Type B pancreatic cell (in vitro differentiated cells): ENCODE measurements at regions not wholly inside any gene's neighbourhood (a gene's known extent, or its start where the extent isn't known, plus 50 kb on each side); places are given as distances from the start of the nearest gene placed in this dataset.
A peak's percentile ranks its signal among the peaks of the same experiment; 100 is the strongest.
"Not testable (repeated sequence)": the region's sequence is repeated elsewhere in the genome, so short reads cannot be mapped to it uniquely, and the experiment has no call there.

Experiments
- DNase-seq: peaks from one replicate; pipeline ENCODE4 v3.0.0; 2021; ENCODE audit warnings: mixed read lengths; ENCODE audit not compliant: unreplicated experiment; ENCODE audit errors: extremely low spot score
- H3K27ac Mint-ChIP-seq: 2 replicates; pipeline ENCODE4 v1.8.0; 2021; ENCODE audit warnings: mild to moderate bottlenecking, mixed read lengths
- H3K27me3 Mint-ChIP-seq: 2 replicates; pipeline ENCODE4 v1.8.0; 2021; ENCODE audit warnings: mixed read lengths
- H3K36me3 Mint-ChIP-seq: 2 replicates; pipeline ENCODE4 v1.8.0; 2021; ENCODE audit warnings: mixed read lengths
- H3K4me1 Mint-ChIP-seq: one replicate; pipeline ENCODE4 v1.8.0; 2021; ENCODE audit warnings: mixed read lengths; ENCODE audit not compliant: unreplicated experiment
- H3K4me3 Mint-ChIP-seq: 2 replicates; pipeline ENCODE4 v1.8.0; 2021; ENCODE audit warnings: mild to moderate bottlenecking, mixed read lengths
- H3K9me3 Mint-ChIP-seq: 2 replicates; pipeline ENCODE4 v1.8.0; 2021; ENCODE audit warnings: mixed read lengths
- CTCF ChIP-seq: fragments of 200-600 bp; sonication (generic); conservative IDR thresholded peaks from 2 replicates; pipeline ENCODE4 v1.5.0; 2021; ENCODE audit warnings: antibody characterized with exemption, mild to moderate bottlenecking

DNA sequence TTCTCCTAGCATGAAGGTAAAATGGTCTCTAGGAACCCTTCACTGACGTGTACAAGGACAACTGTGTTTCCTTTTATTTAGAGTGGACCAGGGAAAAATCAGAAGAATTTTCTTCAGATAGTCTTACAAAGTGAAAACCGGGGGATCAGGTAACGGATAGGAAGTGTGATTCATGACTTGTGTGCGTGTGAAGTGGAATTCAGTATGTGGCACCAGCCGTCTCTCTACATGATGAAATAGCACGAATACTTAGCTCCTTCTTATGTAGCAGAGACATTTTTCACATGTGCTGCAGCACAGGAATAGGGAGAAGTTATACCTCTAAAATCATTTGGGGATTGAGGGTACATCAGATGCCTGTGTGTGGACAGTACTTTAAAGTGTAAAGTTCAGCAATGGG, 159.2 kb downstream of the MEX3B start:
- Mint-ChIP-seq H3K9me3 (peaks cover 10% of the 10 kb centered on the region), H3K27me3 (no peaks in the 10 kb centered on the region), H3K36me3 (no peaks in the 10 kb centered on the region), H3K4me1 (peaks cover 16% of the 10 kb centered on the region), H3K4me3 (no peak overlapping the region), H3K27ac (no peak overlapping the region)
- DNase-seq = no peak
- TF ChIP-seq CTCF = no peak

- DNase-seq = no peak
- peaks cover 10% of the 10 kb centered on the region for H3K9me3 Mint-ChIP-seq
- peaks cover 16% of the 10 kb centered on the region for H3K4me1 Mint-ChIP-seq
- H3K27me3 Mint-ChIP-seq = no peaks in the 10 kb centered on the region
- H3K4me3 Mint-ChIP-seq = no peak overlapping the region
- TF ChIP-seq CTCF = no peak
- no peak overlapping the region for H3K27ac Mint-ChIP-seq
- H3K36me3 Mint-ChIP-seq = no peaks in the 10 kb centered on the region
Measured at GRCh38 chr15:81886080-81886479, 159.7 kb downstream of the MEX3B start.

DNA sequence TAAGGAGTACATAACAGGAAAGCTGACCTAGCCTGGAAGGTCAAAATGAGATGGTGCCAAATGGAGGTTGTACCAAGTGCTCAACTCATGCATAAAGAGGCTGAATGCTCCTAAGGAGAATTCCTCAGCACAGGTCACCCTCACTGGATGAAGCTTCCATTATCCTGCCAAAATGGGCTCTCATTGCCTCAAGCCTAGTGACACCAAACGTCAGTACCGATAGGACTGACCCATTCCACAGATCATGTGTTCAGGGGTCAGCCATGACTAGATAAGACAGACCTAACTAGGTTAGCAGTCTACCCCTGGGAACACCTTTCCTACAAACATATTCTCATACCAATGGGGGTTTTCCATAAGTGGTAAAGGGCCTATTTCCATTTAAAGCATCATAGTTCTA, 160.7 kb downstream of the MEX3B start:
- no peaks in the 10 kb centered on the region for H3K27me3 Mint-ChIP-seq
- no peak overlapping the region for H3K4me3 Mint-ChIP-seq
- no peak for DNase-seq
- TF ChIP-seq CTCF = no peak
- H3K27ac Mint-ChIP-seq = no peak overlapping the region
- H3K4me1 Mint-ChIP-seq = peaks cover 16% of the 10 kb centered on the region
- no peaks in the 10 kb centered on the region for H3K36me3 Mint-ChIP-seq
- H3K9me3 Mint-ChIP-seq = peaks cover 10% of the 10 kb centered on the region

DNA sequence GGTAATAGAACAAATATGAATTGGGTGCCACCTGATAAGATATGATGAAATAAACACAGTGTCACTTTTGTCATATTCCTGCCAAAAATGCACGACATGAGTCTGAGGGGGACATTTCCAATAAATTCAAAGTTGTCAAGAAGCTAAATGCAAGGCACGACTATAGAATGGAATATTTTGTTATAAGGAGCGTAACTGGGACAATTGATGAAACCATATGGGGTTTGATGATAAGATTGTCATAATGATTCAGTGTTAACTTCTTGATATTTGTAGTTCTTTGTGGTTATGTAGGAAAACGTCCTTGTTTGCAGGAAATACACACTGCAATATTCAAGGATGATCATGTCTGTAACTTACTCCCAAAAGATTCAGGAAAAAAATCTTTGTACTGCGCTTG, 163.3 kb downstream of the MEX3B start:
- TF ChIP-seq CTCF = no peak
- Mint-ChIP-seq H3K27ac (no peak overlapping the region), H3K4me3 (no peak overlapping the region), H3K9me3 (peaks cover 5% of the 10 kb centered on the region), H3K27me3 (no peaks in the 10 kb centered on the region), H3K36me3 (no peaks in the 10 kb centered on the region), H3K4me1 (peaks cover 10% of the 10 kb centered on the region)
- DNase-seq = no peak

DNA sequence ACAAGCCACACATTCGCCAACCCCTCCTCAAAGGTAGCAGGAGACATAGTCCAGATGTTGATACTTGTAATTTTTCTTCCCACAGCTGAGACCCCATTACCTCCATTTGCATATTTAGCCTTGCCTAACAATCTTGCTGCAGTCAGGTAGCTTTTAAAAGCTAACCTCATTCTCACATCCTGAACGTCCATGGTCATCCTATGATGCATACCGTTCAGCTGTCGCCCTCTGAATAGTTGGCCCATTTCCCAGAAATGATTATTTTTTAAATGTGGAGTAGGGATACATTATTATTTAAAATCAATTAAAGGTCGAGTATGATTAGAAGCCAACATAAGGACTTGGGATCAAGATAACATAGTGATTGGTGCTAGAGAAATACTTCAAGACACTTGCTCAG, 165.0 kb downstream of the MEX3B start:
- no peak overlapping the region for H3K4me3 Mint-ChIP-seq
- no peak for TF ChIP-seq CTCF

DNA sequence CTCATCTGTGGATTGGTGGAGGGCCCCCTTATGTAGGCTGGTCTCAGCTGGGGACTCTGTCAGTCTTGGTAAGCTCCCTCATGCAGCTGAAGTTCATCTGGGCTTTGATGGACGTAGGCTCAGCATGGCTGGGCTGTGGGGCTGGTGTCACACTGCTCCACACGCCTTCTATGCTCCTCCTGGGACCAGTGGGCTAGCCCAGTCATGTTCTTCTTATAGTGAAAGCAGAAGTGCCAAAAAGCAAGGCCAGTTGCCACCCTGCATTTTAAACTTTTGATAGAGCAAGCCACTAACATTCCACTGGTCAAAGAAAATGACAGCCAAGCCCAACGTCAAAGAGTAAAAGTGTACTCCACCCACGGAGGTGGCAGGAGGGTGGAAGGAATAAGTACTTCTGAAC, 165.5 kb downstream of the MEX3B start:
- peaks cover 12% of the 10 kb centered on the region for H3K4me1 Mint-ChIP-seq
- H3K36me3 Mint-ChIP-seq = no peaks in the 10 kb centered on the region
- no peaks in the 10 kb centered on the region for H3K27me3 Mint-ChIP-seq
- no peak for DNase-seq
- H3K9me3 Mint-ChIP-seq = no peaks in the 10 kb centered on the region
- H3K4me3 Mint-ChIP-seq = no peak overlapping the region
- H3K27ac Mint-ChIP-seq = peak overlapping the region; percentile 25
- no peak for TF ChIP-seq CTCF

More for the DNA sequence above, 165.0 kb downstream of the MEX3B start:
- H3K9me3 Mint-ChIP-seq = no peaks in the 10 kb centered on the region
- no peaks in the 10 kb centered on the region for H3K36me3 Mint-ChIP-seq
- no peaks in the 10 kb centered on the region for H3K27me3 Mint-ChIP-seq
- H3K4me1 Mint-ChIP-seq = peaks cover 12% of the 10 kb centered on the region
- no peak overlapping the region for H3K27ac Mint-ChIP-seq
- no peak for DNase-seq

- H3K4me3 Mint-ChIP-seq, H3K27me3 Mint-ChIP-seq, H3K9me3 Mint-ChIP-seq, H3K27ac Mint-ChIP-seq, DNase-seq, H3K36me3 Mint-ChIP-seq: not testable (repeated sequence)
- H3K4me1 Mint-ChIP-seq = peaks cover 12% of the 10 kb centered on the region
Measured at GRCh38 chr15:81875717-81876116, 170.1 kb downstream of the MEX3B start.

- Mint-ChIP-seq H3K4me3 (peak overlapping the region; percentile 91), H3K27ac (peak overlapping the region; percentile 99), H3K9me3 (peaks cover 13% of the 10 kb centered on the region)
- not testable (repeated sequence) for H3K27me3 Mint-ChIP-seq, H3K4me1 Mint-ChIP-seq, H3K36me3 Mint-ChIP-seq, DNase-seq
Measured at GRCh38 chr15:81870746-81871106, 175.1 kb downstream of the MEX3B start.
